ENCODE measurements at regions not wholly inside any gene's neighbourhood (a gene's known extent, or its start where the extent isn't known, plus 50 kb on each side); places are given as distances from the start of the nearest gene placed in this dataset.

- intact Hi-C loops (cut with DNase I): no loop called here
- no peak for ATAC-seq
- 73 to 86% methylated on average over 3 to 4 of the region's 4 CpGs for WGBS, 2 donors
- Histone ChIP-seq H3K4me3 (no peak overlapping the region), H3K27me3 (no peaks in the 10 kb centered on the region), H3K27ac (no peak overlapping the region), H3K36me3 (replicated peaks in 1 of 2; ENCODE audit: insufficient read depth in 1 of 2, low read depth in 2 of 2) (no peaks in the 10 kb centered on the region), H3K9me3 (no peaks in the 10 kb centered on the region), H3K4me1 (no peaks in the 10 kb centered on the region)
- no peak for DNase-seq
- TF ChIP-seq CTCF (IDR thresholded peaks at IDR 0.05) (no peak), POLR2A (IDR thresholded peaks at IDR 0.05) (no peak)
These were observed 302.7 kb downstream of the PIK3R1 start for GRCh38 chr5:68518286-68518685.

GRCh38 chr5:68519143-68519542 is 303.6 kb downstream of the PIK3R1 start:
- Histone ChIP-seq H3K4me1 (no peaks in the 10 kb centered on the region), H3K9me3 (no peaks in the 10 kb centered on the region), H3K27ac (no peak overlapping the region), H3K27me3 (no peaks in the 10 kb centered on the region), H3K4me3 (no peak overlapping the region), H3K36me3 (replicated peaks in 1 of 2; ENCODE audit: insufficient read depth in 1 of 2, low read depth in 2 of 2) (no peaks in the 10 kb centered on the region)
- DNase-seq: no peak
- intact Hi-C loops (cut with DNase I): no loop called here
- ATAC-seq: no peak
- no peak for TF ChIP-seq CTCF (IDR thresholded peaks at IDR 0.05)
- TF ChIP-seq POLR2A (IDR thresholded peaks at IDR 0.05): no peak
- WGBS, 2 donors: 54 to 71% methylated on average over 3 of the region's 3 CpGs

- no peak overlapping the region for H3K4me3 ChIP-seq
- H3K9me3 ChIP-seq: no peaks in the 10 kb centered on the region
- H3K27ac ChIP-seq: no peak overlapping the region
- TF ChIP-seq POLR2A (IDR thresholded peaks at IDR 0.05) (no peak), CTCF (IDR thresholded peaks at IDR 0.05) (no peak)
- no peaks in the 10 kb centered on the region for H3K27me3 ChIP-seq
- H3K36me3 ChIP-seq (replicated peaks in 1 of 2; ENCODE audit: insufficient read depth in 1 of 2, low read depth in 2 of 2): no peaks in the 10 kb centered on the region
- intact Hi-C loops (cut with DNase I): no loop called here
- DNase-seq: no peak
- no peaks in the 10 kb centered on the region for H3K4me1 ChIP-seq
- no peak for ATAC-seq
- 68 to 70% methylated on average over 1 of the region's 1 CpG for WGBS, 2 donors
These were observed 306.2 kb downstream of the PIK3R1 start for GRCh38 chr5:68521776-68522175.

GRCh38 chr5:68522863-68523262 is 307.3 kb downstream of the PIK3R1 start:
- intact Hi-C loops (cut with DNase I): no loop called here
- Histone ChIP-seq H3K4me1 (no peaks in the 10 kb centered on the region), H3K9me3 (no peaks in the 10 kb centered on the region), H3K4me3 (no peak overlapping the region), H3K27ac (no peak overlapping the region), H3K27me3 (no peaks in the 10 kb centered on the region), H3K36me3 (replicated peaks in 1 of 2; ENCODE audit: insufficient read depth in 1 of 2, low read depth in 2 of 2) (no peaks in the 10 kb centered on the region)
- WGBS, 2 donors: 93 to 95% methylated on average over 4 of the region's 4 CpGs
- ATAC-seq (no peak), DNase-seq (no peak)
- TF ChIP-seq POLR2A (IDR thresholded peaks at IDR 0.05): no peak
- no peak for TF ChIP-seq CTCF (IDR thresholded peaks at IDR 0.05)

GRCh38 chr5:68528821-68529273 is 313.3 kb downstream of the PIK3R1 start:
- no peak for DNase-seq
- WGBS, 2 donors: 45 to 68% methylated on average over 3 of the region's 3 CpGs
- no peaks in the 10 kb centered on the region for H3K9me3 ChIP-seq
- H3K27ac ChIP-seq: no peak overlapping the region
- H3K4me3 ChIP-seq: no peak overlapping the region
- intact Hi-C loops (cut with DNase I): no loop called here
- H3K4me1 ChIP-seq: peaks cover 11% of the 10 kb centered on the region
- no peak for ATAC-seq
- no peaks in the 10 kb centered on the region for H3K36me3 ChIP-seq (replicated peaks in 1 of 2; ENCODE audit: insufficient read depth in 1 of 2, low read depth in 2 of 2)
- no peaks in the 10 kb centered on the region for H3K27me3 ChIP-seq
- TF ChIP-seq CTCF (IDR thresholded peaks at IDR 0.05) (no peak), POLR2A (IDR thresholded peaks at IDR 0.05) (no peak)
